ENCODE measurements at regions not wholly inside any gene's neighbourhood (a gene's known extent, or its start where the extent isn't known, plus 50 kb on each side); places are given as distances from the start of the nearest gene placed in this dataset.
"Not testable (repeated sequence)": the region's sequence is repeated elsewhere in the genome, so short reads cannot be mapped to it uniquely, and the experiment has no call there.

GRCh38 chr2:87604279-87604818, 143.5 kb upstream of the PLGLB2 start:
- H3K36me3 ChIP-seq (ENCODE audit: control insufficient read depth, insufficient read depth, low read length); H3K27me3 ChIP-seq (replicated peaks; ENCODE audit: control insufficient read depth, insufficient read depth, low read length); H3K9me3 ChIP-seq; H3K4me1 Mint-ChIP-seq (ENCODE audit: low read depth, unreplicated experiment); H3K4me3 ChIP-seq (ENCODE audit: low read depth, low read length); H3K27ac Mint-ChIP-seq (ENCODE audit: unreplicated experiment); H3K4me1 ChIP-seq; BruUV-seq (replicated peaks); DNase-seq; H3K9me3 Mint-ChIP-seq (ENCODE audit: unreplicated experiment); intact Hi-C loops (cut with micrococcal nuclease; ENCODE audit: unreplicated experiment); POLR2A ChIA-PET; H3K36me3 Mint-ChIP-seq (ENCODE audit: insufficient read depth, unreplicated experiment); CTCF ChIA-PET; H3K4me3 Mint-ChIP-seq (ENCODE audit: unreplicated experiment); H3K27me3 Mint-ChIP-seq (ENCODE audit: insufficient read depth, unreplicated experiment): not testable (repeated sequence)

- DNase-seq; H3K4me1 ChIP-seq; H3K4me1 Mint-ChIP-seq (ENCODE audit: low read depth, unreplicated experiment); intact Hi-C loops (cut with micrococcal nuclease; ENCODE audit: unreplicated experiment); H3K9me3 ChIP-seq; H3K27me3 Mint-ChIP-seq (ENCODE audit: insufficient read depth, unreplicated experiment); H3K36me3 ChIP-seq (ENCODE audit: control insufficient read depth, insufficient read depth, low read length); H3K9me3 Mint-ChIP-seq (ENCODE audit: unreplicated experiment); H3K27ac Mint-ChIP-seq (ENCODE audit: unreplicated experiment); BruUV-seq (replicated peaks); H3K4me3 ChIP-seq (ENCODE audit: low read depth, low read length); H3K27me3 ChIP-seq (replicated peaks; ENCODE audit: control insufficient read depth, insufficient read depth, low read length); CTCF ChIA-PET; H3K36me3 Mint-ChIP-seq (ENCODE audit: insufficient read depth, unreplicated experiment); POLR2A ChIA-PET; H3K4me3 Mint-ChIP-seq (ENCODE audit: unreplicated experiment): not testable (repeated sequence)
Observed at GRCh38 chr2:87604980-87605379, 142.9 kb upstream of the PLGLB2 start.

- H3K4me1 Mint-ChIP-seq (ENCODE audit: low read depth, unreplicated experiment); H3K27me3 ChIP-seq (replicated peaks; ENCODE audit: control insufficient read depth, insufficient read depth, low read length); H3K36me3 Mint-ChIP-seq (ENCODE audit: insufficient read depth, unreplicated experiment); H3K27ac Mint-ChIP-seq (ENCODE audit: unreplicated experiment); H3K36me3 ChIP-seq (ENCODE audit: control insufficient read depth, insufficient read depth, low read length); intact Hi-C loops (cut with micrococcal nuclease; ENCODE audit: unreplicated experiment); CTCF ChIA-PET; H3K9me3 ChIP-seq; BruUV-seq (replicated peaks); H3K4me1 ChIP-seq; POLR2A ChIA-PET; H3K4me3 Mint-ChIP-seq (ENCODE audit: unreplicated experiment); H3K4me3 ChIP-seq (ENCODE audit: low read depth, low read length); H3K27me3 Mint-ChIP-seq (ENCODE audit: insufficient read depth, unreplicated experiment); H3K9me3 Mint-ChIP-seq (ENCODE audit: unreplicated experiment); DNase-seq: not testable (repeated sequence)
Observed at GRCh38 chr2:87608377-87609166, 139.3 kb upstream of the PLGLB2 start.

- DNase-seq; H3K9me3 Mint-ChIP-seq (ENCODE audit: unreplicated experiment); H3K4me3 Mint-ChIP-seq (ENCODE audit: unreplicated experiment); H3K4me1 Mint-ChIP-seq (ENCODE audit: low read depth, unreplicated experiment); BruUV-seq (replicated peaks); intact Hi-C loops (cut with micrococcal nuclease; ENCODE audit: unreplicated experiment); POLR2A ChIA-PET; H3K36me3 ChIP-seq (ENCODE audit: control insufficient read depth, insufficient read depth, low read length); H3K4me3 ChIP-seq (ENCODE audit: low read depth, low read length); H3K9me3 ChIP-seq; H3K27me3 ChIP-seq (replicated peaks; ENCODE audit: control insufficient read depth, insufficient read depth, low read length); H3K27me3 Mint-ChIP-seq (ENCODE audit: insufficient read depth, unreplicated experiment); H3K36me3 Mint-ChIP-seq (ENCODE audit: insufficient read depth, unreplicated experiment); CTCF ChIA-PET; H3K27ac Mint-ChIP-seq (ENCODE audit: unreplicated experiment); H3K4me1 ChIP-seq: not testable (repeated sequence)
Observed at GRCh38 chr2:87610974-87611373, 136.9 kb upstream of the PLGLB2 start.

- H3K4me3 ChIP-seq (ENCODE audit: low read depth, low read length); DNase-seq; H3K36me3 ChIP-seq (ENCODE audit: control insufficient read depth, insufficient read depth, low read length); CTCF ChIA-PET; BruUV-seq (replicated peaks); H3K9me3 ChIP-seq; H3K9me3 Mint-ChIP-seq (ENCODE audit: unreplicated experiment); H3K4me1 Mint-ChIP-seq (ENCODE audit: low read depth, unreplicated experiment); POLR2A ChIA-PET; H3K27me3 ChIP-seq (replicated peaks; ENCODE audit: control insufficient read depth, insufficient read depth, low read length); H3K27me3 Mint-ChIP-seq (ENCODE audit: insufficient read depth, unreplicated experiment); intact Hi-C loops (cut with micrococcal nuclease; ENCODE audit: unreplicated experiment); H3K4me3 Mint-ChIP-seq (ENCODE audit: unreplicated experiment); H3K27ac Mint-ChIP-seq (ENCODE audit: unreplicated experiment); H3K36me3 Mint-ChIP-seq (ENCODE audit: insufficient read depth, unreplicated experiment); H3K4me1 ChIP-seq: not testable (repeated sequence)
Observed at GRCh38 chr2:87611416-87611815, 136.5 kb upstream of the PLGLB2 start.

- not testable (repeated sequence) for H3K27ac Mint-ChIP-seq (ENCODE audit: unreplicated experiment); BruUV-seq (replicated peaks); H3K4me1 ChIP-seq
Observed at GRCh38 chr2:87611956-87612355, 135.9 kb upstream of the PLGLB2 start.

GRCh38 chr2:87614829-87615434, 133.0 kb upstream of the PLGLB2 start:
- intact Hi-C loops (cut with micrococcal nuclease; ENCODE audit: unreplicated experiment); DNase-seq; H3K9me3 Mint-ChIP-seq (ENCODE audit: unreplicated experiment); POLR2A ChIA-PET; H3K4me3 Mint-ChIP-seq (ENCODE audit: unreplicated experiment); H3K9me3 ChIP-seq; CTCF ChIA-PET; H3K4me1 Mint-ChIP-seq (ENCODE audit: low read depth, unreplicated experiment); H3K36me3 ChIP-seq (ENCODE audit: control insufficient read depth, insufficient read depth, low read length); H3K4me1 ChIP-seq; H3K27me3 Mint-ChIP-seq (ENCODE audit: insufficient read depth, unreplicated experiment); H3K36me3 Mint-ChIP-seq (ENCODE audit: insufficient read depth, unreplicated experiment); H3K27me3 ChIP-seq (replicated peaks; ENCODE audit: control insufficient read depth, insufficient read depth, low read length); H3K4me3 ChIP-seq (ENCODE audit: low read depth, low read length); BruUV-seq (replicated peaks); H3K27ac Mint-ChIP-seq (ENCODE audit: unreplicated experiment): not testable (repeated sequence)

More at GRCh38 chr2:87611956-87612355, 135.9 kb upstream of the PLGLB2 start:
- H3K27me3 Mint-ChIP-seq (ENCODE audit: insufficient read depth, unreplicated experiment); intact Hi-C loops (cut with micrococcal nuclease; ENCODE audit: unreplicated experiment); DNase-seq; H3K9me3 ChIP-seq; H3K36me3 Mint-ChIP-seq (ENCODE audit: insufficient read depth, unreplicated experiment); H3K4me1 Mint-ChIP-seq (ENCODE audit: low read depth, unreplicated experiment); H3K4me3 Mint-ChIP-seq (ENCODE audit: unreplicated experiment); H3K4me3 ChIP-seq (ENCODE audit: low read depth, low read length); CTCF ChIA-PET; H3K9me3 Mint-ChIP-seq (ENCODE audit: unreplicated experiment); H3K36me3 ChIP-seq (ENCODE audit: control insufficient read depth, insufficient read depth, low read length); POLR2A ChIA-PET; H3K27me3 ChIP-seq (replicated peaks; ENCODE audit: control insufficient read depth, insufficient read depth, low read length): not testable (repeated sequence)
